GM12878 (cell line): ENCODE measurements at regions not wholly inside any gene's neighbourhood (a gene's known extent, or its start where the extent isn't known, plus 50 kb on each side); places are given as distances from the start of the nearest gene placed in this dataset.

ENCODE experiments used
- CHD2 ChIP-seq: IDR thresholded peaks from 2 replicates; pipeline ENCODE4 v1.6.1; 2011; ENCODE audit warnings: low read depth, low read length, improper control_type of control experiment, borderline replicate concordance
- ETV6 ChIP-seq, 2 experiments: fragments of 450-650 bp in 1 of 2; IDR thresholded peaks in 1 of 2; conservative IDR thresholded peaks in 1 of 2; 2 replicates each; pipeline ENCODE4 v1.6.1; 2014; ENCODE audit warnings: antibody characterized with exemption in 1 of 2, borderline replicate concordance in 1 of 2, low read depth in 1 of 2, mild to moderate bottlenecking in 1 of 2, moderate library complexity in 1 of 2
- EZH2 ChIP-seq: IDR thresholded peaks from 2 replicates; pipeline ENCODE4 v1.6.1; 2012; ENCODE audit warnings: low read depth, mild to moderate bottlenecking, control low read depth, inconsistent platforms, low read length, borderline replicate concordance; ENCODE audit not compliant: control insufficient read depth
- NRF1 ChIP-seq: conservative IDR thresholded peaks from 2 replicates; pipeline ENCODE4 v1.6.1; 2011; ENCODE audit warnings: mild to moderate bottlenecking, low read depth, low read length, improper control_type of control experiment
- POLR2A ChIP-seq: IDR thresholded peaks from 2 replicates; pipeline ENCODE4 v1.6.1; 2011; ENCODE audit warnings: low read depth, mild to moderate bottlenecking, low read length
- SIN3A ChIP-seq: IDR thresholded peaks from 2 replicates; pipeline ENCODE4 v1.6.1; 2012; ENCODE audit warnings: low read depth, low read length, improper control_type of control experiment
- TF ChIP-seq, protein P1 (sequence below), 3 experiments: IDR thresholded peaks in 2 of 3; conservative IDR thresholded peaks in 1 of 3; 2 replicates each; pipeline ENCODE4 v1.5.1; 2011; ENCODE audit warnings: low read depth in 3 of 3, low read length in 3 of 3, mild to moderate bottlenecking in 3 of 3, control low read depth in 2 of 3, moderate library complexity in 2 of 3, inconsistent platforms in 1 of 3, mixed read lengths in 1 of 3; ENCODE audit not compliant: control insufficient read depth in 2 of 3, insufficient read depth in 1 of 3; ENCODE audit errors: extremely low read depth in 1 of 3
- TF ChIP-seq, protein P2 (sequence below): fragments of 450-650 bp; formaldehyde crosslinking; IDR thresholded peaks from 2 replicates; pipeline ENCODE4 v1.5.0; 2022; ENCODE audit warnings: mild to moderate bottlenecking, missing genetic modification characterization

DNA sequence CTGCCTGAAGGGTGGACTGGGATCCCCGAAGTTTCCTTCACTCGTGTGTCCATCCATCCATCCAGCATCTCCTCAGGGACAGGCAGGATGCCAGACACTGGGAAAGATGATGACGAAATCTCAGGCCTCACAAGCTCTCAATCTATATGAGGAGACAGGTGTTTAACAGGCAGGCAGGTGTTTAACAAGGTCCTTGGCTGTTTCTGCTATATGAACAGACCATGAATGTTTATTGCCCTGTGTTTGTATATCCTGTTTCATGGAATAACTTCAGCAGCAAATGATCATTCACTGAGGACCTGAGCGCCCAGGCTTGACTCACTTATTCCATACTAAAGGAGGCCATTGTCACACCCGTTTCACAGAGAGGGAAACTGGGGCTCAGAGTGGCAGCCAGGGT lies 685.8 kb upstream of the HS6ST1 start:
- TF ChIP-seq SIN3A = no peak
- no peak for TF ChIP-seq EZH2
- TF ChIP-seq, protein P1, sequence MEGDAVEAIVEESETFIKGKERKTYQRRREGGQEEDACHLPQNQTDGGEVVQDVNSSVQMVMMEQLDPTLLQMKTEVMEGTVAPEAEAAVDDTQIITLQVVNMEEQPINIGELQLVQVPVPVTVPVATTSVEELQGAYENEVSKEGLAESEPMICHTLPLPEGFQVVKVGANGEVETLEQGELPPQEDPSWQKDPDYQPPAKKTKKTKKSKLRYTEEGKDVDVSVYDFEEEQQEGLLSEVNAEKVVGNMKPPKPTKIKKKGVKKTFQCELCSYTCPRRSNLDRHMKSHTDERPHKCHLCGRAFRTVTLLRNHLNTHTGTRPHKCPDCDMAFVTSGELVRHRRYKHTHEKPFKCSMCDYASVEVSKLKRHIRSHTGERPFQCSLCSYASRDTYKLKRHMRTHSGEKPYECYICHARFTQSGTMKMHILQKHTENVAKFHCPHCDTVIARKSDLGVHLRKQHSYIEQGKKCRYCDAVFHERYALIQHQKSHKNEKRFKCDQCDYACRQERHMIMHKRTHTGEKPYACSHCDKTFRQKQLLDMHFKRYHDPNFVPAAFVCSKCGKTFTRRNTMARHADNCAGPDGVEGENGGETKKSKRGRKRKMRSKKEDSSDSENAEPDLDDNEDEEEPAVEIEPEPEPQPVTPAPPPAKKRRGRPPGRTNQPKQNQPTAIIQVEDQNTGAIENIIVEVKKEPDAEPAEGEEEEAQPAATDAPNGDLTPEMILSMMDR (IDR thresholded peaks at IDR 0.05 in 2 of 3, conservative IDR thresholded peaks at IDR 0.05 in 1 of 3; ENCODE audit: control insufficient read depth in 2 of 3, extremely low read depth in 1 of 3, insufficient read depth in 1 of 3, low read depth in 3 of 3, low read length in 3 of 3) = no peak
- no peak for TF ChIP-seq NRF1
- TF ChIP-seq, protein P2, sequence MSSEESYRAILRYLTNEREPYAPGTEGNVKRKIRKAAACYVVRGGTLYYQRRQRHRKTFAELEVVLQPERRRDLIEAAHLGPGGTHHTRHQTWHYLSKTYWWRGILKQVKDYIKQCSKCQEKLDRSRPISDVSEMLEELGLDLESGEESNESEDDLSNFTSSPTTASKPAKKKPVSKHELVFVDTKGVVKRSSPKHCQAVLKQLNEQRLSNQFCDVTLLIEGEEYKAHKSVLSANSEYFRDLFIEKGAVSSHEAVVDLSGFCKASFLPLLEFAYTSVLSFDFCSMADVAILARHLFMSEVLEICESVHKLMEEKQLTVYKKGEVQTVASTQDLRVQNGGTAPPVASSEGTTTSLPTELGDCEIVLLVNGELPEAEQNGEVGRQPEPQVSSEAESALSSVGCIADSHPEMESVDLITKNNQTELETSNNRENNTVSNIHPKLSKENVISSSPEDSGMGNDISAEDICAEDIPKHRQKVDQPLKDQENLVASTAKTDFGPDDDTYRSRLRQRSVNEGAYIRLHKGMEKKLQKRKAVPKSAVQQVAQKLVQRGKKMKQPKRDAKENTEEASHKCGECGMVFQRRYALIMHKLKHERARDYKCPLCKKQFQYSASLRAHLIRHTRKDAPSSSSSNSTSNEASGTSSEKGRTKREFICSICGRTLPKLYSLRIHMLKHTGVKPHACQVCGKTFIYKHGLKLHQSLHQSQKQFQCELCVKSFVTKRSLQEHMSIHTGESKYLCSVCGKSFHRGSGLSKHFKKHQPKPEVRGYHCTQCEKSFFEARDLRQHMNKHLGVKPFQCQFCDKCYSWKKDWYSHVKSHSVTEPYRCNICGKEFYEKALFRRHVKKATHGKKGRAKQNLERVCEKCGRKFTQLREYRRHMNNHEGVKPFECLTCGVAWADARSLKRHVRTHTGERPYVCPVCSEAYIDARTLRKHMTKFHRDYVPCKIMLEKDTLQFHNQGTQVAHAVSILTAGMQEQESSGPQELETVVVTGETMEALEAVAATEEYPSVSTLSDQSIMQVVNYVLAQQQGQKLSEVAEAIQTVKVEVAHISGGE (CRISPR knock-in tag) = no peak
- no peak for TF ChIP-seq CHD2
- TF ChIP-seq ETV6 (conservative IDR thresholded peaks at IDR 0.05 in 1 of 2, IDR thresholded peaks at IDR 0.05 in 1 of 2; ENCODE audit: borderline replicate concordance in 1 of 2, low read depth in 1 of 2) = no peak
- TF ChIP-seq POLR2A = no peak
